Stromal cell of bone marrow (primary cell): ENCODE measurements at regions not wholly inside any gene's neighbourhood (a gene's known extent, or its start where the extent isn't known, plus 50 kb on each side); places are given as distances from the start of the nearest gene placed in this dataset.

Source experiments
- DNase-seq: peaks from one replicate; pipeline ENCODE4 v3.0.0-alpha.2; 2012; ENCODE audit warnings: low read depth

DNA sequence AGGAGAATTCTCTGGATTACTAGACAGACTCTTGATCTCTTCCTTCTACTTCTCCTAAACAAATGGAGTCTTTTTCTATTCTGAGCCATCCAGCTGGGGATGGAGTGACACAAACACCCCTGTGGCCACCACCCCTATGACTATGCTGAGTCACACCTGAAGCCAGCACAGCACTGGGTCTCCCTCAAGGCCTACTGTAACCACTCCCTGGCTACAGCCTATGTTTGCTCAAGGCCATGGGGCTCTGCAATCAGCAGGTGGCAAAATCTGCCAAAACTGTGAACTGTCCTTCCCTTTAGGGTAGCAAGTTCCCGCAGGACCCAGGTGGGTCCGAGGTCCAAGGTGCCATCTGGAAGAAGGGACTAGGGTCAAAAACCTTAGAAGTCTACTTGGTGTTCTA is 132.3 kb downstream of the TINAG start:
- no peak for DNase-seq

DNA sequence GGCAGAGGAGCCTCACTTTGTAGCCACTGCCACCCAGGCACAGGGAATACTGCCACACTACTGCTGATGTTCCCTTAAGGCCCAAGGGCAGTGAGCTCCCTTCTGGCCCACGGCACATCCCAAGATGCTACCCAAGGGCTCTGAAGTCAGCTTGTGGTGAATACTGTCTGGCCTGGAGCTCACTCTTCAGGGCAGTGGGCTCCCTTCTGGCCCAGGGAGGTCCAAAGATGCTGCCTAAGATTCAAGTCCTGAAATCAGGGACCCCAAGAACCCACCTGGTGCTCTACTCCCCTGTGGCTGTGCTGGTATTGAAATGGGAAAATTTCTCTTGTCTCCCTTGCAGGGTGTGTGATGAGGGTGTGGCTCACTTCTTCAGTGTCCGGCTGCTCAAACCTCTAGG is 132.8 kb downstream of the TINAG start:
- DNase-seq = no peak

DNA sequence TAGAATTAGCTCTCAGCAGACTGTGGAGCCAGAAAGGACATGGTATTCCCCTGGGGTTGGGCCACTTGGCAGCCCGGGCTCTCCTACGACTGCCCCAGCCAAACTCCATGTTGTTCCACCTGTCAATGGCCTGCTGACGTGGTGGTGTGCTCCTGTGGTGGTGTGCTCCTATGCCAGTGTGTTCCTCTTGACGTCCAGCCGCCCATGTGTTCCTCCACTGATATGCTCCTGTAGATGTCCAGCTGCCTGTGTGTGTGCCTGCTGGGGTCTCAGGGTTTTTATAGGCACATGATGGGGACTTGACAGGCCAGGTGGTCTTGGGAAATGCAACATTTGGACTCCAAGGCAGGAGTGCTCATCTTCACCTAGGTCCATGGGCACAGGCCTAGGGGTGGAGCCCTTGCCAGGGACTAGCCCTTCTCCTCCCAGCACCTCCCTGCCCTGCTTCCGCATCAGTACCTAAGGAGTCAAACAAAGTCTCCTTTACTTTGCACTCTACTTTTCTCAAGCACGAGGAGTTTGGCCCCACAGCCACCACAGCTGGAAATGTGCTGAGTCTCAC is 133.5 kb downstream of the TINAG start:
- DNase-seq = no peak

DNA sequence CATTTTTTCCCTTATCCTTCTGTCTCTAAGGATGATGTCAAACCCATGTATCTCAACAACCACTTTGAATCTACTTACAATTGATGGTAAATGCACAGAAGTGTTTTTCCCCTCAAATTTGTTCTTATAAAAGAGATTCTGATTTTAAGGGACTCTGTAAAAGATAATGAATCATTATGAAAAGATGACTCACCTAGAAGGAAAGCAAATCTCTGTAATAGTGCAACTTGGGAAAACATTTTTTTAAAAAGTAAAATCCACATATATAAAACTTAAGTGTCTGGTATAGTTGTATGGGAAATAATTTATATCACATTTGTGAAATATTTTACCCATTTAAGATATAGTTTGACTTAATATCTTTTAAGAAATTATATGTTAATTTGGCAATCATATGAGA is 137.0 kb downstream of the TINAG start:
- DNase-seq = no peak

DNA sequence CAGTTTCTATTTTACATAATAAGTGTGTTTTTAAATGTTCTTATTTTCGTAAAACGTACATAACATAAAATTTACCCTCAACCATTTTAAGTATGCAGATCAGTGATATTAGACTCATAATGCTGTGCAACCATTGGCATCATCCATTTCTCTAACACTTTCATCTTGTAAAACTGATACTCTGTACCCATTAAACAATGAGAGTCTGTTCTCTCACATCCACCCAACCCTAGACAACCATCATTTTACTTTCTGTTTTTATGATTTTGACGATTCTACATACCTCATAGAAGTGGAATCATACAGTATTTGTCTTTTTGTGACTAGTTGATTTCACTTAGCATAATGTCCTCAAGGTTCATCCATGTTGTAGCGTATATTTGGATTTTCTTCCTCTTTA is 140.4 kb downstream of the TINAG start:
- DNase-seq = no peak

DNA sequence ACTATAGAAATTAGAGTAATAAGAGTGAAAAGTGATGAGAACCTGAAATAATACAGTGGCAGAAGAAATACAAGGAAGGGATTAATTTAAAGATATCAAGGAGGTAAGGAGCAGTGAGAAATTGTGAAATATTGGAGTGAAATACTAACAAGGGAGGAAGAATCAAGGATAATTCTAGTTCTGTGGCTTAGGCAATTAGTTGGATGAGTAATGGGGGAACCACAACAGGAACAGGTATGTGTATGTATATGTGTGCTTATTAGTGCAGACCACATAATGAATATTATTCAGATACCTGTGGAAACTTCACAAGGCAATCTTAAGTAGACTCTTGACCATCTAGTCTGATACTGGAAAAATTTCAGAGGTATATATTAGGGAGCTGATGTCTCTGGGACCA is 143.3 kb downstream of the TINAG start:
- DNase-seq = no peak

DNA sequence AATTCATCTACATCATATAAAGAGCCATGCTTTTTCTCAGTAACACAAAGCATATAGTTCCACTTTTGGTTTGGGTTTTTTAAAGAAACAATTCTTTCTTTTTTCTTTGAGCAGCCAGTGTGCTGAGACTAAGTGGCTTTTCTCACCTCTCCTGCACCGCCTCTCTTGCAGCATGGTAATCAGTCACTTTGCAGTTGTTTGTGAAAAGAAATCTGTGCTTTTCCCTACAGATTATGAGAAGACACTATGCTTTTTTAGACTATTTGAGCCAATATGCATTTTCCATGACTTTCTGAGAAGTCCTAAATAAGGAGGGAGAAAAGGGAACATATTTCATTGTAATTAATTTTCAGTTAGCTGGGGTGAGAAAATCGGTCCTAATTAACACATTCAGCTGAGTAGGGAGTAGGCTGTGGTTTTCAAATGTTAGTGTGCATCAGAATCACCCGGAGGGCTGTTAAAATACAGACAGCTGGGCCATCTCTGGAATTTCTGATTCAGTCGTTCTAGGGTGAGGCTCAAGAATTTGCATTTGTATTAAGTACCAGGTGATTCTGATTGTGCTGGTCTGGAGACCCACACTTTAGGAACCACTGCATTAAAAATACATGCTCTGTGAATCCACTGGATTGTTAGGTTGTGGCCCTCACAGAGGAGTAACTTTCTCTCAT is 155.2 kb downstream of the TINAG start:
- DNase-seq = no peak

DNA sequence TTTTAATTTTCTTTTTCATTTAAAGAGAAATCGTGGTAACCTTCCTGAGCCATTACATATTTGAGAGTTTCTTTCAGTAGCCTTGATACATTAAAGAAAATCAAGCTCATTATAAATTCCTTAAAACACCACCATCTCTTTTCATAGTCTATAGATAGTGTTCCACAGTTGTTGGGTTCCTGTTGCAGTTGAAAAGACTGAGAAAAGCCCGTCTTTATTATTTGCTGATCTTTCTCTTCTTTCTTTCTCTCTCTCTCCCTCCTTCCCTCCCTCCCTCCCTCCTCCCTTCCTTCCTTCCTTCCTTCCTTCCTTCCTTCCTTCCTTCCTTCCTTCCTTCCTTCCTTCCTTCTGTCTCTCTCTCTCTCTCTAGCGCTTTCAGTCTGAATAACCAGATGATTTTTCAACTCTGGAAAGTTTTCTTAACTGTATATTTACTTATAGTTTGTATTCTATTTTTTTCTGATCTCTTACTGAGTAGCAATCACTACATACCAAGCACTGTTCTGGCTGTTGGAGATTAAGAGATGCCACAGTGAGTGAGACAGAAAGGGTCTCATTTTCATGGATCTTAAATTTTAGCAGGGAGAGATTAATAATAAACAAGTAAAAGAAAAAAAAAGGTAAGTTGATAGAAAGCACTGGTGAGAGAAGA is 157.5 kb downstream of the TINAG start:
- no peak for DNase-seq

DNA sequence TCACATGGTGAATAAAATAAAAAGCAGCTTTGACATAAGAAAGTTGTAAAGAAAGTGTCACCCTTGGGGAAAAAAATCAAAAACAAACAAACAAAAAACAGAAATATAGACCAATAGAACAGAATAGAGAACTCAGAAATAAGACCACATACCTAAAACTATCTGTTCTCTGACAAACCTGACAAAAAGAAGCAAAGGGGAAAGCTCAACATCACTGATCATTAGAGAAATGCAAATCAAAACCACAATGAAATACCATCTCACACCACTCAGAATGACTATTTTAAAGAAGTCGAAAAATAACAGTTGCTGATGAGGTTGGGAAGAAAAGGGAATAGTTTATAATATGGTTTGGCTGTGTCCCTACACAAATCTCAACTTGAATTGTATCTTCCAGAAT is 159.1 kb downstream of the TINAG start:
- DNase-seq = no peak

DNA sequence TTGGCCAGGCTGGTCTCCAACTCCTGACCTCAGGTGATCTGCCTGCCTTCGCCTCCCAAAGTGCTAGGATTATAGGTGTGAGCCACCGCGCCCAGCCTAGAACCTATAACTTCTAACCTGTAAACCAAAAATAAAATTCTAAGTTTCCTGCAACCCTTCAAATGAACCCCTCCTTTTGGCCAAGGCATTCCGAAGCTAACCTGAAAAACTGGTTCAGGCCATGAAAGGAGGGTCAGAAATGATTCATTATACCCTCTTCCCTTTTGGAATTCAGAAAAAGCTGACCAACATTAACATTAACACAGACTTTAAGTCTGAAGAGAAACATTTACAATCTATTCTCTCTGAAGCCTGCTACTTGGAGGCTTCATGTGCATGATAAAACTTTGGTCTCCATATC is 165.1 kb downstream of the TINAG start:
- no peak for DNase-seq

DNA sequence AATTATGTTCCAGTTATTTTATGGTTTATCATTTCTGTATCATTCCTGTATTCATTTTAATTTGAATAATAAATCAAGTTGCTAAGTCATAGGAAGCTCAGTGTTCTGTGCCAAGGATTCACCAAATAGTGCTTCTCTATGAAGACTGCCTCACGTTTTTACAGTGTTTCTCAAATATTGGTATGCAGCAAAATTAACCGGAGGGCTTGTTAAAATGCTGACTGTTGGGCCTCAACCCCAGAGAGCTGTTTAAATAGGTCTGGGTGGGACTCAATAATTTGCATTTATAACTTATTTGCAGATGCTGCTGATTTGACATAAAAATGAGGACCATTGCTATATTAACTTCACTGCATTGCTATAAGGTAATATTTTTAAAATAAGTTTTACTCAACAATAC is 166.7 kb downstream of the TINAG start:
- DNase-seq = no peak

DNA sequence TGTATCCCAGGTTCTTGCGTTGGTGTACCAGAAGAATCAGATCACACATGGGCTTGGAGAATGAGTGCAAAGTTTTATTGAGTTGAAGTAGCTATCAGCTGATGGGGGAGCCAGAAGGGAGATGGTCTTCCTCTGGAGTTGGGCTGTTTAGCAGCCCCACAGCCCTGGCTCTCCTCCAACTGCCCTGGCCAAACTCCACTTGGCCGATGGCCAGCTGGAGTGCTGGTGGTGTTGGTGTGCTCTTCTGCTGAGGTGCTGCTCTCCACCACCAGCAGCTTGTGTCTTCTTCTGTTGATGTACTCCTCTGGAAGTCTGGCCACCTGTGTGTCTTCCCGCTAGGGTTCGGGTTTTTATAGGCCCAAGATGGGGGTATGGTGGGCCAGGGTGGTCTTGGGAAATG is 172.8 kb downstream of the TINAG start:
- DNase-seq = no peak

DNA sequence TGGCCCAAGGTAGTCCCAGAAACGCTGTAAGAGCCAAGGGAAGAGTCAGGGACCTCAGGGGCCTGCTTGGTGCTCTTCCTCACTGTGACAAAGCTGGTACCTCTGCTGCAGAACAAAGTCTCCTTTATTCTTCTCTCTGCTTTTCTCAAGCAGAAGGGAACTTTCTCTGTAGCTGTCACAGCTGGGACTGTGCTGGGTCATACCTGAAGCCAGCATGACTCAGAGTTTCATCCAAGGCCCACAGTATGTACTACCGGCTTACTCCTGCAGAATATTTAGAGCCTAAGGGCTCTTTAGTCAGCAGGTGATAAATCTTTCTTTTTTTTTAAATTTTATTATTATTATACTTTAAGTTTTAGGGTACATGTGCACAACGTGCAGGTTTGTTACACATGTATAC is 183.2 kb downstream of the TINAG start:
- DNase-seq = no peak

DNA sequence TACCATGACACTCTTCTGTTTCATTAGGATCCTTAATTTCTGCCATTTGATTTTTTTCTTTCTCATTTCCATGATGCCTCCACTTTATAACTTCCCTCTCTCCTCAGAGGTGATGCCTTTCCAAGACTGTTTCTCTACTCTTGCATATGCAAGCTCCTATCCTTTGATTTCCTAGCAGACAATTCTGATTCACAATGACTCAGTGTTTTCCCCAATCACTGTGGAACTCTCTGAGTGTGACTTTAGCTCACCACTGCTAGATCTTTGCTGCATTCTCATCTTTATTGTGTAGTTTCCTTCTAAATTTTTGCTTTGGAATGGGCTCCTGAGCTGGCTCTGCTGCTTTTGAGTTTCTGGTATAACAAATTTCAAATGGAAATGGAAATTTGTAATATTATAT is 184.9 kb downstream of the TINAG start:
- DNase-seq = peak; percentile 75

DNA sequence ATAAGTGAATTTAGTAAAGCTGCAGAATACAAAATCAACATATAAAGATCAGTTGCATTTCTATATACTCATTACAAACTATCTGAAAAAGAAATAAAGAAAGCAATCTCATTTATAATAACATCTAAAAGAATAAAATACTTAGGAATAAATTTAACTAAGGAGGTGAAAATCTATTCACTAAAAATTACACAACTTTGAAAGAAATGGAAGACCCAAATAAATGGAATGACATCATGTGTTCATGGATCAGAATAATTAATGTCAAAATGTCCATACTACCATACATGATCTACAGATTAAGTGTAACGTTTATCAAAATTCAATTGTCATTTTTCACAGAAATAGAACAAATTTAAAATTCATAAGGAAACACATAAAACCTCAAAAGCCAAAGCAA is 194.9 kb downstream of the TINAG start:
- no peak for DNase-seq

DNA sequence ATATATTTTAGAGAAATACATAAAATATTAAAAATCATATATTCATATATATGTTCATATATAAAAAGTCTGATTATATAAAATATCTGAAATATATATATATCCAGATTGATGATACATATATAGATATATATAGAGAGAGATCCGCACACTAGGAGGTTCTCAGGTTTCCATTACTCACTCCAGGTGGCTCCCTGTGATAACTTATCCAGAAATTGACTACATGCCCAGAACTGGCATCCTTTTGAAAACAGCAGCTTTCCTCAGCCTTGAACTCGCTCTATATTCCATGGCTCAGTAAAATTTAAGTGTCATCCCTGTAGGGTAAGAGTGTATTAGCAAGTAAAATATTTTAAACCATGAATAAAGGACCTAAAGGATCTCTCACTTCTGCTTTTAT is 206.8 kb downstream of the TINAG start:
- DNase-seq = no peak

DNA sequence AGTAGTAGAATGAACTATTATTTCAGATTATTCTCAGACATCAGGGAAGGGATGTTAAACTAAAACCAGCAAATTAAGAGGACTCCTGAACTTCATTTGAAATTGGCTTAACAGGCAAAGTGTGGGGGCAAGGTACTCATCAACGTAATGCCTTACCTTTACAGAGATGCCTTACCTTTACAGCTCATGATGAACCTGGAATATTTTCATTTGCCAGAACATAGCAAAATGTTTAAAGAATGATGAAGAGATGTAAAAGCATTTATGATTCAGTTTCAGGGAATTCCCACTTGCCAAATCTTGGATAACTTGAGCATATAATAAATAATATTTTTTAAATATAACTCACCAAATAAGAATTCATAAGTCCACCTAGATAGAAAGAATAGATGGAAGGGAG is 207.5 kb downstream of the TINAG start:
- no peak for DNase-seq

DNA sequence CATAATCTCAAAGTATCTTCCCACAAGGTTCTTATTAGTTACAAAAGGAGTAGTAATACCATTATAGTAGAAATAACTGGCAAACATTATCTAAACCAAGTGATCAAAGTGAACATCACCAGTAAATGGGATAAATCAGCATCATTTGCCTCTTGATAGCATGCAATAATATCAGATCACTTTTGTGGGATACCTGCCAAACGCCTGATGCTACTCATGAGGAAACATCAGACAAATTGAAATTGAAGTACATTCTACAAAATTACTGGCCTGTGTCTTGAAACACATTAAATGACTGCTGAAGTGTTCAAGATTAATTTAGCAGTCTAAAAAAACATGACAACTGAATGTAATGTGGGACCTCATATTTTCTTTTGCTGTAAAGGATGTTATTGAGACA is 208.1 kb downstream of the TINAG start:
- no peak for DNase-seq

DNA sequence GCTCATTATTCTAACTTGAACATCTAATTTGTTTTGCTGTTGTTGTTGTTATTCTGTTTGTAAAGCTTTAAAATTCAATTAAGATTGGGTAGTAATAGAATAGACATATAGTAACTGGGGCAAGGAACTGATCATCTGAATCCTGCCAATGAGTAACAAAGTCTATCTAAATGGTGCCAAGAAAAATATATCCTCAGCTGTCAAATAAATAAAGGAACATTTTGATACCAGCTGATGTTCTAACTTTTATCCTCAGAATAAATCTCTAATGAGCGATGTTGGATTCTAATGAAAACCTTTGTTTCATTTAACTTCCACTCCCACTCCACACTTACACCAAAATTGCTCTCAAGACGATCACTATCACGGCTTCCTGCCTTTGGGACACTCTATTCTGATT is 210.9 kb downstream of the TINAG start:
- DNase-seq = no peak

DNA sequence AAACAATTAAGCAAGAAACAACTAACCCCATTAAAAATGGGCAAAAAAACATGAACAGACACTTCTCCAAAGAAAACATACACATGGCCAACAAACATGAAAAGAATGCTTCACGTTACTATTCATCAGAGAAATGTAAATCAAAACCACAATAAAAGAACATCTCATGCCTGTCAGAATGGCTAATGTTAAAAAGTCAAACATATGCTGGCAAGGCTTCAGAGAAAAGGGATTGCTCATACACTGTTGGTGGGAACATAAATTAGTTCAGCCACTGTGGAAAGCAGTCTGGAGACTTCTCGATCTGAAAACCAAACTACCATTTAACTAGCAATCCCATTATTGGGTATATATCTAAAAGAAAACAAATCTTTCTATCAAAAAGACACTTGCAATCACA is 217.5 kb downstream of the TINAG start:
- peak; percentile 13 for DNase-seq

DNA sequence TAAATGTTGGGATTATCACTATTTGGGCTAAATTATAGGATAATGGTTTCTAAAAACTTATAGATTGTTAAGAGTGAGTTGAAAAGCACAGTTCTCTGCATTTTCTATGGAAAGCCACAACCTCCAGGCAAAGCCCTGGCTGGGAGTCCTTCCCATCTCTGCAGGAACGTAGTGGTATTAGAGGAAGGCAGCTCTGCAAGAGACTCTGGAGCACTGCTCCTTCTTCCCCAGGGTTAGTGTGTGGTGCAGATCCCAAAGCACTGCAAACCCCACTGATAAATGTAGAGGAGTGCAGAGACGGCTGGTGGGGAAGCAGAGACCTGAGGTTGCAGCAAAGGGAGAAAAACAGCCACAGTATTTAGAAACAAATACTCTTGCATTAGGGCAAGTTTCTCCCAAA is 225.3 kb downstream of the TINAG start:
- DNase-seq = no peak

DNA sequence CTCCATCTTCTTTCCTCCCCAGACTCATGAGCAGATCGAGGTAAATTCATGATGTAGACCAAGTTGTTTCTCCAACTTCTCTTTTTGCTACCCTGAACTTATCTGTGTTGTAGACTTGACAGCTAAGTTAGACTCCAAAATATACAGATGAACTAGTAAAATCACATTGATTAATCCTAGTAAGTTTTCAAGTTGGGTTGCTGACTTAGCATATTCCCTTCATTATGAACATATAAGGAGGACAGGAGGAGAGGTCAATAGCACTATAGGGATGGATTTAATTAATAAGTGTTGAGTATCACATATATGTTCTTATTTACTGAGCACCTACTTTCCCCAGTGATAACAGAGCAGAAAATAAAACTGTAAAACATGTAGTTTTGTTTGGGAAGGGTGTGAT is 227.3 kb downstream of the TINAG start:
- DNase-seq = no peak

DNA sequence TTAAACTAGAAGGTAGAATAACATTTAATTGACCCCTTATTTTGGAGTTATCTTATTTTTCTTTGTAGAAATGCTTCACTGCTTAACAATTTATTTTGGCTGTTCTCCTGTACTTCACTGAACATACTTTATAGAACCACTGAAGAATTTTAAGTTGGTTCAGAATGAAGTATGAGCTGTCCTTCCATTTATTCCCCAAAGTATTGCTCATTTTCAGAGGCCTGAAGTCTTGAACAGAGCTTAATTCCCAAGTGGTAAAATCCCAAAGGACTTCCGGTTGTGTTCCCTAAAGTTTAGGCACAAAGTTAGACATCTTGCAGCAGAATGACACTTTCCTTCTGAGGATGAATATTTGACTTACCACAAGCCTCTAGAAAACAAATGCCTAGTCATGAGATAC is 233.3 kb downstream of the TINAG start:
- DNase-seq = peak; percentile 58

DNA sequence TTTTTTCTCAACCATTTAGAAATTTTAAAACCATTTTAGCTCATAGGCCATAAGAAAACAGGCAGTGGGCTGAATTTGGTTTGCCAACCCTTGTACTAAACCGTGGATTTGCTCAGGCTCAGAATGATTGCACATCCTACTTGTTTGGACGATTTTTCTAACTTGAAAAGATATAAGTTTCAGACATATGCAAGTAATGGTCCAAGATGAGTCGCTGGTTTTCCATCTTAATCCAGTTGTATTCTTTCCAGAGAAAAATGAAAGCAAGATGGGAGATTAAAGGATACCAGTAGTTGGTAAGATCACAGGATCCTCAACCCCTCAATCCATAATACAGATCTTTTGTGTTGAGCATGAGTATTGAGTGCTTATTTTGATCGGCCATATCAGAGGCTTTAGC is 250.9 kb downstream of the TINAG start:
- DNase-seq = no peak
